Activated T-helper 17 cell treated with anti-CD3 and anti-CD28 coated beads, Interleukin-2, amount 50 U/mL, for 72 hours (primary cell): ENCODE measurements at regions not wholly inside any gene's neighbourhood (a gene's known extent, or its start where the extent isn't known, plus 50 kb on each side); places are given as distances from the start of the nearest gene placed in this dataset.
A peak's percentile ranks its signal among the peaks of the same experiment; 100 is the strongest.
"Not testable (repeated sequence)": the region's sequence is repeated elsewhere in the genome, so short reads cannot be mapped to it uniquely, and the experiment has no call there.

Experiments used
- ATAC-seq: fragments of 150-1000 bp; cut with Tn5 transposase; replicated peaks from 2 replicates; pipeline ENCODE4 v1.10.0; 2021; ENCODE audit warnings: mild to moderate bottlenecking, moderate library complexity
- H3K27ac Mint-ChIP-seq: one replicate; pipeline ENCODE4 v1.8.0; 2022; ENCODE audit warnings: mixed read lengths
- H3K27me3 Mint-ChIP-seq: one replicate; pipeline ENCODE4 v1.8.0; 2022; ENCODE audit warnings: mixed read lengths
- H3K36me3 Mint-ChIP-seq: one replicate; pipeline ENCODE4 v1.8.0; 2022; ENCODE audit warnings: low read depth, mild to moderate bottlenecking, mixed read lengths
- H3K4me1 Mint-ChIP-seq: one replicate; pipeline ENCODE4 v1.8.0; 2022; ENCODE audit warnings: mixed read lengths
- H3K4me3 Mint-ChIP-seq: one replicate; pipeline ENCODE4 v1.8.0; 2022; ENCODE audit warnings: mild to moderate bottlenecking, mixed read lengths
- H3K9me3 Mint-ChIP-seq: one replicate; pipeline ENCODE4 v1.8.0; 2022; ENCODE audit warnings: mixed read lengths

- H3K27ac Mint-ChIP-seq = no peak overlapping the region
- no peak overlapping the region for H3K4me3 Mint-ChIP-seq
- no peaks in the 10 kb centered on the region for H3K27me3 Mint-ChIP-seq
- no peaks in the 10 kb centered on the region for H3K36me3 Mint-ChIP-seq
- no peak for ATAC-seq
- peaks cover 6% of the 10 kb centered on the region for H3K4me1 Mint-ChIP-seq
- peaks cover 9% of the 10 kb centered on the region for H3K9me3 Mint-ChIP-seq
Observed at GRCh38 chr18:67455890-67456501, 60.5 kb downstream of the DSEL start.

GRCh38 chr18:67453901-67454300 lies 62.6 kb downstream of the DSEL start:
- H3K9me3 Mint-ChIP-seq = peaks cover 18% of the 10 kb centered on the region
- no peaks in the 10 kb centered on the region for H3K27me3 Mint-ChIP-seq
- no peak for ATAC-seq
- H3K4me1 Mint-ChIP-seq = peaks cover 6% of the 10 kb centered on the region
- no peaks in the 10 kb centered on the region for H3K36me3 Mint-ChIP-seq
- no peak overlapping the region for H3K27ac Mint-ChIP-seq
- no peak overlapping the region for H3K4me3 Mint-ChIP-seq

GRCh38 chr18:67451960-67452359 lies 64.6 kb downstream of the DSEL start:
- no peak overlapping the region for H3K27ac Mint-ChIP-seq
- no peak for ATAC-seq
- peaks cover 6% of the 10 kb centered on the region for H3K4me1 Mint-ChIP-seq
- no peak overlapping the region for H3K4me3 Mint-ChIP-seq
- H3K36me3 Mint-ChIP-seq = no peaks in the 10 kb centered on the region
- peaks cover 18% of the 10 kb centered on the region for H3K9me3 Mint-ChIP-seq
- no peaks in the 10 kb centered on the region for H3K27me3 Mint-ChIP-seq

- H3K27me3 Mint-ChIP-seq, H3K4me3 Mint-ChIP-seq, H3K36me3 Mint-ChIP-seq, H3K27ac Mint-ChIP-seq, H3K4me1 Mint-ChIP-seq, ATAC-seq: not testable (repeated sequence)
- peaks cover 18% of the 10 kb centered on the region for H3K9me3 Mint-ChIP-seq
Observed at GRCh38 chr18:67451101-67451500, 65.4 kb downstream of the DSEL start.

GRCh38 chr18:67433971-67434370 lies 82.5 kb downstream of the DSEL start:
- no peaks in the 10 kb centered on the region for H3K27me3 Mint-ChIP-seq
- peaks cover 11% of the 10 kb centered on the region for H3K9me3 Mint-ChIP-seq
- H3K36me3 Mint-ChIP-seq = no peaks in the 10 kb centered on the region
- H3K27ac Mint-ChIP-seq = no peak overlapping the region
- no peaks in the 10 kb centered on the region for H3K4me1 Mint-ChIP-seq
- no peak for ATAC-seq
- H3K4me3 Mint-ChIP-seq = no peak overlapping the region

GRCh38 chr18:67432806-67433205 lies 83.7 kb downstream of the DSEL start:
- Mint-ChIP-seq H3K36me3 (no peaks in the 10 kb centered on the region), H3K9me3 (peaks cover 9% of the 10 kb centered on the region), H3K4me3 (no peak overlapping the region), H3K27me3 (no peaks in the 10 kb centered on the region), H3K27ac (no peak overlapping the region), H3K4me1 (no peaks in the 10 kb centered on the region)
- no peak for ATAC-seq

- no peaks in the 10 kb centered on the region for H3K27me3 Mint-ChIP-seq
Observed at GRCh38 chr18:67428805-67429204, 87.7 kb downstream of the DSEL start.

GRCh38 chr18:67428158-67428557 lies 88.4 kb downstream of the DSEL start:
- H3K27me3 Mint-ChIP-seq = no peaks in the 10 kb centered on the region
- no peaks in the 10 kb centered on the region for H3K4me1 Mint-ChIP-seq
- no peak for ATAC-seq
- H3K36me3 Mint-ChIP-seq = no peaks in the 10 kb centered on the region
- peaks cover 4% of the 10 kb centered on the region for H3K9me3 Mint-ChIP-seq
- H3K27ac Mint-ChIP-seq = no peak overlapping the region
- H3K4me3 Mint-ChIP-seq = no peak overlapping the region

More at GRCh38 chr18:67428805-67429204, 87.7 kb downstream of the DSEL start:
- H3K36me3 Mint-ChIP-seq = no peaks in the 10 kb centered on the region
- no peak for ATAC-seq
- H3K4me3 Mint-ChIP-seq = no peak overlapping the region
- H3K27ac Mint-ChIP-seq = no peak overlapping the region
- no peaks in the 10 kb centered on the region for H3K4me1 Mint-ChIP-seq
- H3K9me3 Mint-ChIP-seq = peaks cover 4% of the 10 kb centered on the region

GRCh38 chr18:67426486-67426885 lies 90.0 kb downstream of the DSEL start:
- Mint-ChIP-seq H3K9me3 (peaks cover 4% of the 10 kb centered on the region), H3K4me3 (no peak overlapping the region), H3K36me3 (no peaks in the 10 kb centered on the region), H3K27ac (no peak overlapping the region), H3K4me1 (no peaks in the 10 kb centered on the region), H3K27me3 (no peaks in the 10 kb centered on the region)
- no peak for ATAC-seq

GRCh38 chr18:67425672-67426071 lies 90.8 kb downstream of the DSEL start:
- ATAC-seq = peak; percentile 97
- Mint-ChIP-seq H3K36me3 (no peaks in the 10 kb centered on the region), H3K27me3 (no peaks in the 10 kb centered on the region), H3K4me1 (no peaks in the 10 kb centered on the region), H3K27ac (no peak overlapping the region), H3K9me3 (peaks cover 4% of the 10 kb centered on the region), H3K4me3 (no peak overlapping the region)

GRCh38 chr18:67421651-67422050 lies 94.9 kb downstream of the DSEL start:
- Mint-ChIP-seq H3K27me3 (no peaks in the 10 kb centered on the region), H3K36me3 (no peaks in the 10 kb centered on the region), H3K27ac (no peak overlapping the region), H3K4me3 (no peak overlapping the region), H3K4me1 (no peaks in the 10 kb centered on the region), H3K9me3 (peaks cover 4% of the 10 kb centered on the region)
- no peak for ATAC-seq

GRCh38 chr18:67417864-67418523 lies 98.5 kb downstream of the DSEL start:
- Mint-ChIP-seq H3K9me3 (no peaks in the 10 kb centered on the region), H3K4me3 (peak overlapping the region; percentile 55), H3K27me3 (no peaks in the 10 kb centered on the region), H3K36me3 (no peaks in the 10 kb centered on the region), H3K4me1 (no peaks in the 10 kb centered on the region), H3K27ac (peak overlapping the region; percentile 15)
- peak; percentile 99 for ATAC-seq

- no peaks in the 10 kb centered on the region for H3K9me3 Mint-ChIP-seq
- H3K27me3 Mint-ChIP-seq = no peaks in the 10 kb centered on the region
- no peak for ATAC-seq
- no peak overlapping the region for H3K4me3 Mint-ChIP-seq
- H3K27ac Mint-ChIP-seq = no peak overlapping the region
- no peaks in the 10 kb centered on the region for H3K36me3 Mint-ChIP-seq
- H3K4me1 Mint-ChIP-seq = no peaks in the 10 kb centered on the region
Observed at GRCh38 chr18:67411116-67411515, 105.4 kb downstream of the DSEL start.

GRCh38 chr18:67410075-67411070 lies 106.1 kb downstream of the DSEL start:
- H3K4me3 Mint-ChIP-seq = no peak overlapping the region
- no peak for ATAC-seq
- no peaks in the 10 kb centered on the region for H3K27me3 Mint-ChIP-seq
- no peak overlapping the region for H3K27ac Mint-ChIP-seq
- H3K36me3 Mint-ChIP-seq = no peaks in the 10 kb centered on the region
- H3K9me3 Mint-ChIP-seq = no peaks in the 10 kb centered on the region
- H3K4me1 Mint-ChIP-seq = no peaks in the 10 kb centered on the region

GRCh38 chr18:67408240-67408639 lies 108.3 kb downstream of the DSEL start:
- no peaks in the 10 kb centered on the region for H3K27me3 Mint-ChIP-seq
- no peak for ATAC-seq
- H3K9me3 Mint-ChIP-seq = no peaks in the 10 kb centered on the region
- no peak overlapping the region for H3K4me3 Mint-ChIP-seq
- H3K36me3 Mint-ChIP-seq = no peaks in the 10 kb centered on the region
- H3K27ac Mint-ChIP-seq = no peak overlapping the region
- no peaks in the 10 kb centered on the region for H3K4me1 Mint-ChIP-seq
